ENCODE measurements at regions not wholly inside any gene's neighbourhood (a gene's known extent, or its start where the extent isn't known, plus 50 kb on each side); places are given as distances from the start of the nearest gene placed in this dataset.
"Not testable (repeated sequence)": the region's sequence is repeated elsewhere in the genome, so short reads cannot be mapped to it uniquely, and the experiment has no call there.

DNA sequence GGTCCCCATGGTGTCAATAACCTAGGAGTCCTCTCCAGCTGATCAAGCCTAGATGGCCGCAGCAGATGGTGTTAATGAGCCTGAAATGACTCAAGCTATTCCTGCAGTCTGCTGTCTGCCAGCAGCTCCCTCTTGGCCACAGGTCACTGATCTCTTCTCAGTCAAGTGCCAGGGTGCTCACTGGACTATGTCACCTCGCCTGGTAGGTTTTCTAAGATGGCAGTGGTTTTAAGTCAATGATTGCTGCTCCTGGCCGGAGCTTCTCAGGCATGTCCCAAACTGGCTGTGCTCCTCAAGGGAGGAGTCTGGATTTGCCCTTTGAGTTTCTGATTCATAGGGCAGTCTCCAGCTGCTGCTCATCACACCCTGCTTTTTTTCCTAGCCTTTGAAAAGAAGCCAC lies 58.6 kb upstream of the SHISA6 start:
- DNase-seq (ENCODE audit: low spot score), result no peak
- in situ Hi-C loops (cut with HindIII; ENCODE audit: low sequenced_read_pairs), result no loop called here

DNA sequence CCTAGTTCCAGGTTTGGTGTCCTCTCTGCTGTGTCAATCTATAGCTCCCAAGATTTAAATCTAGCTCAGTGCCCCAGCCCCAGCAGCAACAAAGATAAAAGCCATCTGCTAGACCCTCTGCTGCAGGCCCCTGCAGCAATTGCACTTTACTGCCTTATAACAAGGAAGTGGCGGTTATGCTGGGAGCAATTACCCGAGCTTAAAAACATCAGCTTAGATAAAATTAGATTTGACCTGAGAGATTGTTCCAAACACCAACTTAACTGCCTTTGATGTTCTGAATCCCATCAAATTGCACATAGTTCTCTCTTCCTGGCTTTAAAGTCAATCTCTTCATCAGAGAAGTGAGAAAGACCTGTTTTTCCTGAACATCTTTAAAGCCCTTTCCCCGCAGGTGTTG lies 62.4 kb upstream of the SHISA6 start:
- DNase-seq (ENCODE audit: low spot score), result no peak
- in situ Hi-C loops (cut with HindIII; ENCODE audit: low sequenced_read_pairs), result no loop called here

DNA sequence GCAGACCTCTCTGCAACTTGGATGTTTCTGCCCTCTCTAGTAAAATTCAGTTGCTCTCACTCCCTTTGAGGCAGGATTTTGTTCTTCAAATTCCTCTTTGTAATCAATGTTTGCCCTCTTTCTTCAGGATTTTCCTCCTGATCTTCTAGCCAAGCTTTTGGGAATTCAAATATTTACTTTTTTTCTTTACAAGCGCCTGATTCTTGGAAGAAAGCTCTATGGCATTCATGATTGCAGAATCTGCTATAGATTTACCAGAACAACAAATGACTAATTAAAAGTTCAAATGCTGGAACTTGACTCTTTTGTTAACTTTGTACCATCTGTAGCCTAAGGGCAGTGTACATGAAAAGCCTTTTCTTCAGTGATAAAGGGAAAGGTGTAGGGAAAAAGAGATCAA lies 63.7 kb upstream of the SHISA6 start:
- DNase-seq (ENCODE audit: low spot score), result no peak
- in situ Hi-C loops (cut with HindIII; ENCODE audit: low sequenced_read_pairs), result no loop called here

DNA sequence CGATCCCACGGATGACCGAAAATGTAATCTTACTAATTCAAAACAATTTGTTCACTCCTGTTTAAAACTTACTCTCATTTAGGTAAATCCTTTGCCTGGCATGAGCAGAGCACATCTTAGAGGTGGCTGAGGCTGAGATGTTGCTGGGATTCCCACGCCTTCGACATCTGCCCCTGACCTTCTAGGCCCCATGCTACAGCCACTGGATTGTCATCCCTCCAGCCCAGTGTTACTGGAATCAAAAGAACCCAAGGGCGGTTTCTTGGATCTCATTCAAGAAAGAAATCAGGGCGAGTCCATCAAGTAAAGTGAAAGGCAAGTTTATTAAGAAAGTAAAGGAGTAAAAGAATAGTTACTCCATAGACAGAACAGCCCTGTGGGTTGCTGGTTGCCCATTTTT lies 64.5 kb upstream of the SHISA6 start:
- in situ Hi-C loops (cut with HindIII; ENCODE audit: low sequenced_read_pairs), result no loop called here
- DNase-seq (ENCODE audit: low spot score), result no peak

DNA sequence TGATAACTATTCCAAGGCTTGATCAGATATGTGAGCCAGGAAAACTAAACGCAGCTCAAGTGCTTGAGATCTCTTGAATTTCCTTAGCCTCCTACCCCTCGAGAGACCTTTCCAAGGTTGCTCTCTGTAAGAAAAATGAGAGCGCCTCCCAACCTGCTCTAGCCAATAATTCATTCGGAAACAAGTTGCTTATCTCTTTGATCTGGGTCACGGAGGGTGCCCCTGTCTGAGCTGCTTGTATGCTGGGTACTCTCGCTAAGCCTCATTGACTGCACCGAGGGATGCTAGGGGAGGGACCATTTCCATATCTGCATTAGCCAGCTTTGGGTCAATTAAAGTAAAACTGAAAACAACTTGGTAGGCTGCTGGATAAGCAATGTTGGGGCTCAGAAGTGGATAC lies 70.1 kb upstream of the SHISA6 start:
- in situ Hi-C loops (cut with HindIII; ENCODE audit: low sequenced_read_pairs), result no loop called here
- no peak for DNase-seq (ENCODE audit: low spot score)

DNA sequence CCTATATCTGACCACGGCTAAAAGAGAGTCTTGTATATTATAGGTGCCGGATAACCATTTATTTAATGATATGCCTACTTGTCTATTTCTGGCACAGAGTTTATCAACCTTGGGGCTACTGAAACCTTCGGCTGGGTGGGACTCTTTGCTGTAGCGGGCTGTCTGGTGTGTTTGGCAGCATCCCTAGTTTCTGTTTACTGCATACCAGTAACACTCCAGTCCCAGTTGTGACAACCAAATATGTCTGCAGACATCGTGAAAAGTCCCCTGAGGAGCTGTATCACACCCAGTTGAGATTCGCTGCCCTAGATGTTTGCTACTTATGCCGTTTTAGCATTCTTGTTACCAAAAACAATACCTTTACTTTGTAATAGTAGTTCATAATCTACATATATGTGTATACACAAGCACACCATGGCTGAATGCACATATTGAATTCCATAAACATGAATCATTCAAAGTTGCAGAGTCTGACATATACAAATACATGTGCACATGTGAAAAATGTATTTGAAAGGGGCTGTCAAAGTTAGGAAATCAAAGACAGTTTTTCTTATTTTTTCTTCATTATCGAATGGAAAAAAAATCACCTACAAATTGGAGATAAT lies 89.1 kb upstream of the SHISA6 start:
- no peak for DNase-seq (ENCODE audit: low spot score)
- in situ Hi-C loops (cut with HindIII; ENCODE audit: low sequenced_read_pairs), result no loop called here

DNA sequence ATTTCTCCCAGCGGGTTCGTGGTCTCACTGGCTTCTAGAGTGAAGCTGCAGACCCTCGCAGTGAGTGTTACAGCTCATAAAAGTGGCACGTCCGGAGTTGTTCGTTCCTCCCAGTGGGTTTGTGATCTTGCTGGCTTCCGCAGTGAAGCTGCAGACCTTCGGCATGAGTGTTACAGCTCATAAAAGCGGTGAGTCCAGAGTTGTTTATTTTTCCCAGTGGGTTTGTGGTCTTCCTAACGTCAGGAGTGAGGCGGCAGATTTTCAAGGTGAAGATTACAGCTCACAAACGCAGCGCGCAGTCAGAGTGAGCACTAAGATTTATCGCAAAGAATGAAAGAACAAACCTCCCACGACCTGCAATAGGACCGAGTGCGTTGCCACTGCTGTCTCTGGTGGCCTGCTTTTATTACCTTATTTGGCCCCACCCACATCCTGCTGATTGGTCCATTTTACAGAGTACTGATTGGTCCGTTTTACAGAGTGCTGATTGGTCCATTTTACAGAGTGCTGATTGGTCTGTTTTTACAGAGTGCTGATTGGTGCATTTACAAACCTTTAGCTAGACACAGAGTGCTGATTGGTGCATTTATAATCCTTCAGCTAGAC lies 90.0 kb upstream of the SHISA6 start:
- DNase-seq (ENCODE audit: low spot score); in situ Hi-C loops (cut with HindIII; ENCODE audit: low sequenced_read_pairs): not testable (repeated sequence)

DNA sequence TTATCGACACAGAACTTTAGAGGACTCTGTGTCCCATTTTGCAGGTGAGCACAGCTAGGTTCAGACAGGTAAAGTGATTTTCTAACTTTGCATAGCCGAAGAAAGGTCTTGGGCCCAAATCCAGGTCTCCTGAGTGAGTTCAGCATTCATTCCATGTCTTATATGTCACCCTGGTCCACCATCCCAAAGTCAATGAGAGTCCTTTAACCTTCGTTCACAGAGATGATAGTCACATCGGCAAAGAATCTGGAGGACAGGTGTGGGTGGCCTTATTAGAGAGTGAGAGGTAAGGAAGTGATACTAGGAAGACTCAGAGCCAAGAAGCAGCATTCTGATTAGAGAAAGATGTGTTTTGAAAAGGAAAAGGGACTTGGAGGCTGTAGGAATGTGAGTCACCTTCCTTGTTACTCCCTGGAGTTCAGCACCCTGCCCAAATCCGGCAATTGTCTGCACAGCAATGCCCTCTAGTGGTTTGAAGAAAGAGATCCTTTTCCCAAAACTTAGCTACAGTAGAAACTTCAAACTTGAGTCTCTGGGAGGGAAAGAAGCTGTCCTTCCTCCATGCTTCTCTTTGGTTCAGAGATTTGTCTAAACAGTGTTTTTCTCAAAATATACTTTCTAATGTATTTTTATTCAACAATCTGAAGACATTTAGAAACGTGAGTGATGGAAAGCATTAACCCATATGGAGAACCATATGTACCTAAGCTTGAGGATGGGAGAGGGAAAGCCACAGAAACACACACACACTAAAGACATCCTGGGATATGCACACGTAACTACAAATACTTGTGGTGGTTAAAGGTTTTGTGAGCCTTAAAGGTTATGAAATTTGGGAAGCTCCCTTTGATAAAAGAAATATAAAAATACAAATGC lies 96.4 kb upstream of the SHISA6 start:
- in situ Hi-C loops (cut with HindIII; ENCODE audit: low sequenced_read_pairs), result no loop called here
- DNase-seq (ENCODE audit: low spot score), result peak; percentile 7

DNA sequence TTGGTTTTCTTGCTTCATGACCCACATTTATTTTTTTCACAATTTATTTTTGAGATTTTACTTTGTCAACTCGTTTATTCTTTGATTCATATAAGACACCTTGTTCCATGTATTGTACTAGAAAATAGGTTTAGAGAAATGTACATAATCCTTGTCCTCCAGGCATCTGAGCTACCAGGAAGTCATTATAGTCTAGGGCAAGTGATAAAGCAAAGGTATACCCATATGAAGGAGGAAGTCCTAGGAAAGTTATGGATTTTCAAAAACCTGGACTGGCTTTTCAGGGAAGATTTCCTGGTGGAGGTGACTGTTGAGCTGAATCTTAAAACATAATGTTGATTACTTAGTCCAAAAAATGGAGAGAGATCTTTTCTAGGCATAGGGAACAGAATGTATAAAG lies 98.8 kb upstream of the SHISA6 start:
- DNase-seq (ENCODE audit: low spot score), result no peak
- in situ Hi-C loops (cut with HindIII; ENCODE audit: low sequenced_read_pairs), result no loop called here

DNA sequence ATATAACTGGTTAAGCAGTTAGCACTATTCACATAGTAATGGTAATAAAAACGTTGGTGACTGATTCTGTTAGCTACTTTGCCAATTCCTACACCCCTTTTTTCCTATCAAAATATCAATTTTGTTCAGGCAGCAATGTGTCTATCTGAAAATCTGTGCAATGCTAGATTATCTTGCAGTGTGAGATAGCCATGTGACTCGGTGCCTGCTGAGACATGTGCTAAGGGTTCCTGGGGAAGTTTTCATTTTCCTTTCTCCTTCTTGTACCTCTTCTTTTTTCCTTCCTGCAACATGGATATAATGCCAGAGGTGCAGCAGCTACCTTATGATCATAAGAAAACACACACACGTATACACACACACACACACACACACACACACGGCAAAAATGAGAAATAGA lies 100.5 kb upstream of the SHISA6 start:
- in situ Hi-C loops (cut with HindIII; ENCODE audit: low sequenced_read_pairs), result no loop called here
- DNase-seq (ENCODE audit: low spot score), result no peak

DNA sequence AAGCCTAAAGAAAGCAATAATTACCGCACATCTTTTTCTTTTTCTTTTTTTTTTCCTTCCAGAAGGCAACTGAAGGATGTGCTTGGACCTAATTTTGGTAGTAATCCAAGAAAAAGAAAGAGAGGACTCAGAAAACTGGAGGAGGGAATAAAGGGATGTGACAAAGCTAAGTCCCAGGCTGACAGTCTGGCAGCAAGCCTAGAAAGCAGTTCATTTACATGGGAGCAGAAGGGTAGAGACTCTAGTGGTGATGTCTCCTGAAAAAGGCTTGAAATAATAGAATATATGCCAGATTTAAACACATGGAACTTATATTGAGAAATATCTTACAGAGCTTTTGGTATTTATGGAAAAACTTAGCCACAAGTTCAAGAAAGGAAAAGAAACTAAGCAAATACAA lies 101.0 kb upstream of the SHISA6 start:
- in situ Hi-C loops (cut with HindIII; ENCODE audit: low sequenced_read_pairs), result no loop called here
- DNase-seq (ENCODE audit: low spot score), result peak; percentile 27

DNA sequence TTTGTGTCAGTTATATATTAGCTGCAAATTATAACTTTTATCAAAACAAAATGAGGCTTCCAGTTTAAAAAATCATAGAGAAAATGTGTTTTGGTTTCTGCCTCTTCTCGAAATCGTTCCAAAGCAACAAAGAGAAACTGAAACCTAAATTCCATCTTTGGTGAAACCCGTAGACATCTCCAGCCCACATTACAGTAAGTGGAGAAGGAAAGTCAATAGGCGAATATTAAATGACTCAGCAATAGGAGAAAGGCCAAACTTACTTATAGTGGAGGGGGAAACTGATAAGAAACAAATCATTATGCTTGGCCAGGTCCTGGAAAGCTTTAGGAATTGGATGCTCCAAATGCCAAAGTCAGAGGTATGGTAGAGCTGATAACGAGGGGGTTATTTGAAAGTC lies 103.0 kb upstream of the SHISA6 start:
- DNase-seq (ENCODE audit: low spot score), result no peak
- in situ Hi-C loops (cut with HindIII; ENCODE audit: low sequenced_read_pairs), result no loop called here

DNA sequence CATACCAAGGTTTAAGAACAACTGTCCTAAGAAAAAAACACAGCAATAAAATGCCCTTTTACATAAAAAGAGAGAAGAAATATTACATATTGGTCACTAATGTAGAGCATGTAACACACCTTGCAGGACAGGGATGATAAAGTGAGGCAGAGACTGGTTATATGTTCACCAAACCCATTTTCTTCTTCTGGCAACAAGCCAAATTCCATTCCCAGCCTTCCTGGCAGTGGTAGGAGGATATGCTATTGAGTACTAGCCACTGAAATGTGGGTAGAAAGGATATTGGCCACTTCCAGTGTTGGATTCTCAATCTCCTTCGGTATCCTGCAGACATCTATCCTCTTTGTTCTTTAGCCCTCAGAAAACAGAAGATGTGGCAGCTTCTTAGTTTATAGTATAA lies 105.2 kb upstream of the SHISA6 start:
- in situ Hi-C loops (cut with HindIII; ENCODE audit: low sequenced_read_pairs), result no loop called here
- DNase-seq (ENCODE audit: low spot score), result no peak

DNA sequence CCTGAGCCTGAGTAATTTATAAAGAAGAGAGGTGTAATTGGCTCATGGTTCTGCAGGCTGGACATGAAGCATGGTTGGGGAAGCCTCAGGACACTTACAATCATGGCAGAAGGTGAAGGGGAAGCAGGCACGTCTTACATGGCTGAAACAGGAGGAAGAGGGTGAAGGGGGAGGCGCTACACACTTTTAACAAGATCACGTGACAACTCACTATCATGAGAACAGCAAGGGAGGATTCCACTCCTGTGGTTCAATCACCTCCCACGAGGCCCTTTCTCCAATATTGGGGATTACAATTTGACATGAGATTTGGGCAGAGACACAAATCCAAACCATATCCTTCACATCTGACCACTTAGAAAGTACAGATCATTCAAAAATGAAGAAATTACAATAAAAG lies 110.6 kb upstream of the SHISA6 start:
- in situ Hi-C loops (cut with HindIII; ENCODE audit: low sequenced_read_pairs), result no loop called here
- DNase-seq (ENCODE audit: low spot score), result no peak

DNA sequence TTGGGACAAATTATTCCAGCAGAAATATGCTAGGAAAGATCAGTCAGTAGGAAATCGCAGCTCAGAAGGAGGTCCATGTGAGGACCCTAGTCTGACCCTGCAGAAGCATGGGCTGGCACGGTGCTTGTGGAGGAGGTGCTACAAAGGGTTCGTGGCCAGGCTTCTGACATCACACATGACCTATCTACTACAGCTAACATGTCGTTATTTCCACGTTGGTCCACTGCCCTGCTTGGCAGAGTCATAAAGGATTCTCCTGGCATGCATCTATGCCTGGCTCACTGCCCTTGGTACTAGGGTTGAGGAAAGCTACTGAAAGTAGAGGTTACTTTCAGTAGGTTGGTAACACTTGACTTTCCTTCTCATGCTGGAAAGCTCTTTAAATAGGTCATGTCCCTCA lies 118.1 kb upstream of the SHISA6 start:
- in situ Hi-C loops (cut with HindIII; ENCODE audit: low sequenced_read_pairs), result no loop called here
- DNase-seq (ENCODE audit: low spot score), result no peak

DNA sequence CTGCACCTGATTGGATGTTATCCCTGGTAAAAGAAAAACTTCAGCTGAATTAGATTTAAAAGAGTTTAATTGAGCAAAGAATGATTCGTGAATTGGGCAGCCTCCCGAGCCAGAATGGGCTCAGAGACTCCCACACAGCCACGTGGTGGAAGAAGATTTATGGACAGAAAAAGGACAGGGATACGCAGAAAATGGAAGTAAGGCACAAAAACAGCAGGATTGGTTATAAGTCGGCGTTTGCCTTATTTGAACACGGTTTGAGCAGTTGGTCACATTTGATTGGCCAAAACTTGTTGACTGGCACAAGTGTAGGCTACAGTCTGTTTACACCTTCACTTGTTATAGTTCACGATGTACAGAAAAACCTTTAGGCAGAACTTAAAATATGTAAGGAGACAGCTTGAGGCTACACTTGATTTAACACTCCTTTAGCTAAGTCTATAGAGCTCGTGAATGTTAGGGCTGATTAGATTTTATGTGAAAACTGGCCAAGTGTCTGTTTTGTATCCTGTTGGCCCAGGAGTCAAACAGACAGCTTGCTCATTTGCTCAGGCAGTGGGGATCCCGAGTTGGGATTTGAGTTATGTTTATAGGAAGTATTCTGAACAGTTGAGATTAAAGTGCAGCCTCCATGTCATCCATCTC lies 119.5 kb upstream of the SHISA6 start:
- in situ Hi-C loops (cut with HindIII; ENCODE audit: low sequenced_read_pairs), result no loop called here
- no peak for DNase-seq (ENCODE audit: low spot score)

DNA sequence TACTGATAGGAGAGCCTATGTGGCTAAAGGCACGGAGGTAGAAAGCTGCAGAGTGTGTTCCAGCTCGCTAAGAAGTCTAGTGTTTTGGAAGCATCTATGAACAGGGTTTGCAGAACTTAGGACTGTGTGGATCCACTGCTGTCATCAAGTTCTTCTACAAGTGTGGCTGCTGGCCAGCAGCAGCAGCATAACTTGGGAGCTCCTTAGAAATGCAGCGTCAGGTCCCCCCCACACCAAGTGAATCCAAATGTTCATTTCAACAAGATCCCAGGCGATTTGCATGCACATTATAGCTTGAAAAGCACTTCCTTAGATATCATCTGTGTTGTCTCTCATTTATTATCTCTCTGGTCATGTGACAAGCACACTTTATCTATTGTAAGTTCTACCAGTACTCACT lies 131.9 kb upstream of the SHISA6 start:
- in situ Hi-C loops (cut with HindIII; ENCODE audit: low sequenced_read_pairs), result no loop called here
- DNase-seq (ENCODE audit: low spot score), result no peak

DNA sequence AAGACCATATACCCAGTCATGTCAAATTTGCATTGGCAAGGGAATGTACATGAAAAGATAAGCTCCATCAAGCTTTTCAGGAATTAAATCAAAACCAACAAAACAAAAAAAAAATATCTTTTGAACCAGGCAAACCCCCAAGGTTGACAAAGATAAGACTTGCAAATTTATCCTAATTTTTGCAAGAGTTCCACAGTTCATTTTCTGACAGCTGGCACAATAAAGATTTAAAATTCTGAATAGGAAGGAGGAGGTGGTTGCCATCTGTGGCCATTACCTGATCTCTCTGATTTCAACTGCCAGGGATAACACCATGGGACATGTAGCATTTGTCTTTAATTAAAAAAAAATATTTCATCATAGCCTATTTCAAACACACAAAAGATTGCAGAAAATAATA lies 135.9 kb upstream of the SHISA6 start:
- in situ Hi-C loops (cut with HindIII; ENCODE audit: low sequenced_read_pairs), result no loop called here
- no peak for DNase-seq (ENCODE audit: low spot score)

DNA sequence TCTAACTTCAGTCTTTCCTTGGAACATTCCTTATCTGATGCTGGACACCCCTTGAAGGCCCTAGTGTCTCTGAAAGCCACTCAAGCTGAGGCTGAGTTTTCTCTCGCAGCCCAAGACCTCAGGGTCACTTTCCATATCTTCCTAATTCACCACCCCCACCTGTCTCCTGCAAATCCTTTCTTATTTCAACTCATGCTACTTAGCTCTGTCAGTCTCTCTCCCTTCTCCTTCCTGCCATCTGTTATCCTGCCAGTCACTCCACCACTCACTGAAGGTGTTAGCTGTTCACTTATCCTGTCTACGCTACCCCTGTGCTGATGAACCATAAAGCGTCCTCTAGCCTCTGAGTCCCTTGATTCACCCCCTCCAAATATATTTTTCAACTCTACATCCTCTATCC lies 143.9 kb upstream of the SHISA6 start:
- in situ Hi-C loops (cut with HindIII; ENCODE audit: low sequenced_read_pairs), result no loop called here
- DNase-seq (ENCODE audit: low spot score), result no peak

DNA sequence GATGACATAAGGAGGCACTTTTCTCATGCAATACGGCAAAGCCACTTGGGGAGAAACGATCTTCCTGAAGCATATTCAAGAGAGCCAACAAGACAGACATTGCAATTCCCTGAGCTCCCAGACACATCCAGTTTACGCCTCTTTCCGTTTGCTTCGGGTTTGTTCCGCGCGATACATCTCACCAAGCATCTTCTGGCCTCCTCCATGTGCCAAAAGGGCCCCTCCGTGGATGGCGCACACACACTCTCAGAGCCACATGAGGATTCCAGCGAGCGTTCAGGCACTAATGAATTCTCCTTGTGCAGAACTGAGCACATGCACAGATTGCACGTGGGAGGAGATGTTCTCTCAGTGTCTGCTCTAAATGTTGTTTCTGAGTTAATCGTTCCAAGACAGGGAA lies 146.7 kb upstream of the SHISA6 start:
- in situ Hi-C loops (cut with HindIII; ENCODE audit: low sequenced_read_pairs), result no loop called here
- no peak for DNase-seq (ENCODE audit: low spot score)
